GM18508 (cell line): ENCODE measurements at regions not wholly inside any gene's neighbourhood (a gene's known extent, or its start where the extent isn't known, plus 50 kb on each side); places are given as distances from the start of the nearest gene placed in this dataset.

Source experiments
- ATAC-seq: cut with Tn5 transposase; IDR thresholded peaks from one replicate; pipeline ENCODE4 v1.9.1; 2021; ENCODE audit warnings: moderate number of reproducible peaks; ENCODE audit not compliant: insufficient read depth, unreplicated experiment

- ATAC-seq: no peak
These were observed 348.4 kb downstream of the BRINP1 start for GRCh38 chr9:119020730-119021333.

GRCh38 chr9:119026120-119026519 is 343.1 kb downstream of the BRINP1 start:
- ATAC-seq: no peak

GRCh38 chr9:119027901-119028699 is 341.1 kb downstream of the BRINP1 start:
- no peak for ATAC-seq

GRCh38 chr9:119029886-119030285 is 339.3 kb downstream of the BRINP1 start:
- ATAC-seq: no peak

- ATAC-seq: no peak
These were observed 335.6 kb downstream of the BRINP1 start for GRCh38 chr9:119033596-119033995.

- ATAC-seq: no peak
These were observed 332.3 kb downstream of the BRINP1 start for GRCh38 chr9:119036969-119037368.

GRCh38 chr9:119043996-119044395 is 325.2 kb downstream of the BRINP1 start:
- no peak for ATAC-seq

- no peak for ATAC-seq
These were observed 324.4 kb downstream of the BRINP1 start for GRCh38 chr9:119044806-119045205.

GRCh38 chr9:119047513-119048307 is 321.5 kb downstream of the BRINP1 start:
- no peak for ATAC-seq

- no peak for ATAC-seq
These were observed 319.0 kb downstream of the BRINP1 start for GRCh38 chr9:119050281-119050680.

GRCh38 chr9:119052339-119053030 is 316.8 kb downstream of the BRINP1 start:
- ATAC-seq: no peak

- ATAC-seq: no peak
These were observed 316.2 kb downstream of the BRINP1 start for GRCh38 chr9:119053070-119053469.

GRCh38 chr9:119060629-119061385 is 308.4 kb downstream of the BRINP1 start:
- ATAC-seq: no peak

GRCh38 chr9:119071636-119072035 is 297.6 kb downstream of the BRINP1 start:
- ATAC-seq: no peak

- ATAC-seq: no peak
These were observed 295.2 kb downstream of the BRINP1 start for GRCh38 chr9:119074017-119074416.

GRCh38 chr9:119078015-119078414 is 291.2 kb downstream of the BRINP1 start:
- ATAC-seq: no peak

- no peak for ATAC-seq
These were observed 285.6 kb downstream of the BRINP1 start for GRCh38 chr9:119083673-119084072.

- ATAC-seq: no peak
These were observed 282.6 kb downstream of the BRINP1 start for GRCh38 chr9:119086590-119086989.

- ATAC-seq: no peak
These were observed 281.2 kb downstream of the BRINP1 start for GRCh38 chr9:119088002-119088547.

- no peak for ATAC-seq
These were observed 278.2 kb downstream of the BRINP1 start for GRCh38 chr9:119091074-119091473.
